CD4-positive, alpha-beta T cell (primary cell): ENCODE measurements at regions not wholly inside any gene's neighbourhood (a gene's known extent, or its start where the extent isn't known, plus 50 kb on each side); places are given as distances from the start of the nearest gene placed in this dataset.

ENCODE experiments used
- ATAC-seq: fragments of 200-7000 bp; cut with Tn5 transposase; one replicate; pipeline ENCODE4 v1.10.0; 2022; ENCODE audit warnings: mild to moderate bottlenecking; ENCODE audit not compliant: poor library complexity
- CTCF ChIA-PET: fragments of 350-600 bp; sonication (Branson Sonifier 250); formaldehyde crosslinking; loops from one replicate; lab custom pipeline; 2021; ENCODE audit warnings: antibody characterized with exemption, inconsistent platforms; lab: Charles Lee
- POLR2A ChIA-PET: fragments of 350-600 bp; sonication (Branson Sonifier 250); formaldehyde crosslinking; loops from one replicate; lab custom pipeline; 2021; ENCODE audit warnings: antibody characterized with exemption, inconsistent platforms; lab: Charles Lee
- DNase-seq, 14 experiments: peaks; one replicate each; pipeline ENCODE4 v3.0.0-alpha.2; 2013 to 2020; ENCODE audit warnings: mixed read lengths in 2 of 14
- H3K27ac ChIP-seq, 2 donors: one replicate each; pipeline versions ENCODE4 v1.5.1 to v1.7.0; 2013; ENCODE audit warnings: low read length in 2 of 2, low read depth in 1 of 2, mild to moderate bottlenecking in 1 of 2
- H3K27me3 ChIP-seq, 2 experiments: 1 replicate in 1 of 2; 2 replicates in 1 of 2; pipeline versions ENCODE4 v1.6.1 to v1.7.0; 2013; ENCODE audit warnings: low read length in 2 of 2, control low read depth in 1 of 2, mild to moderate bottlenecking in 1 of 2, moderate library complexity in 1 of 2; ENCODE audit not compliant: insufficient read depth in 2 of 2, control insufficient read depth in 1 of 2
- H3K36me3 ChIP-seq: one replicate; pipeline ENCODE4 v1.6.1; 2013; ENCODE audit warnings: low read length, control low read depth; ENCODE audit not compliant: insufficient read depth
- H3K4me1 ChIP-seq: one replicate; pipeline ENCODE4 v1.6.1; 2013; ENCODE audit warnings: low read length, control low read depth; ENCODE audit not compliant: insufficient read depth
- H3K4me3 ChIP-seq: one replicate; pipeline ENCODE4 v1.5.1; 2013; ENCODE audit warnings: mild to moderate bottlenecking, low read length, moderate library complexity
- H3K9me3 ChIP-seq, 2 experiments: 1 replicate in 1 of 2; 2 replicates in 1 of 2; pipeline versions ENCODE4 v1.6.1 to v1.7.0; 2013; ENCODE audit warnings: low read length in 2 of 2, mild to moderate bottlenecking in 2 of 2, control low read depth in 1 of 2, moderate library complexity in 1 of 2; ENCODE audit not compliant: control insufficient read depth in 1 of 2, insufficient read depth in 1 of 2
- H3K27ac Mint-ChIP-seq: one replicate; pipeline ENCODE4 v1.8.0; 2020; ENCODE audit warnings: mixed read lengths
- H3K27me3 Mint-ChIP-seq: one replicate; pipeline ENCODE4 v1.8.0; 2021; ENCODE audit warnings: mixed read lengths
- H3K36me3 Mint-ChIP-seq: one replicate; pipeline ENCODE4 v1.8.0; 2021; ENCODE audit warnings: low read depth, mixed read lengths
- H3K4me1 Mint-ChIP-seq: one replicate; pipeline ENCODE4 v1.8.0; 2021; ENCODE audit warnings: low read depth, mixed read lengths
- H3K4me3 Mint-ChIP-seq: one replicate; pipeline ENCODE4 v1.8.0; 2020; ENCODE audit warnings: mild to moderate bottlenecking, mixed read lengths
- H3K9me3 Mint-ChIP-seq: one replicate; pipeline ENCODE4 v1.8.0; 2020; ENCODE audit warnings: mixed read lengths
- intact Hi-C, 2 experiments: fragments of 100-400 bp; cut with DNase I in 1 of 2; cut with micrococcal nuclease in 1 of 2; formaldehyde crosslinking; loops; one replicate each; pipeline versions ENCODE4 v1.15.1 to v1.9.0; 2023 to 2025; cut with DNase I, micrococcal nuclease
- TF ChIP-seq, protein P1 (sequence below): fragments of 200-600 bp; IDR thresholded peaks from one replicate; pipeline ENCODE4 v1.8.0; 2022; ENCODE audit warnings: antibody characterized with exemption, mild to moderate bottlenecking

DNA sequence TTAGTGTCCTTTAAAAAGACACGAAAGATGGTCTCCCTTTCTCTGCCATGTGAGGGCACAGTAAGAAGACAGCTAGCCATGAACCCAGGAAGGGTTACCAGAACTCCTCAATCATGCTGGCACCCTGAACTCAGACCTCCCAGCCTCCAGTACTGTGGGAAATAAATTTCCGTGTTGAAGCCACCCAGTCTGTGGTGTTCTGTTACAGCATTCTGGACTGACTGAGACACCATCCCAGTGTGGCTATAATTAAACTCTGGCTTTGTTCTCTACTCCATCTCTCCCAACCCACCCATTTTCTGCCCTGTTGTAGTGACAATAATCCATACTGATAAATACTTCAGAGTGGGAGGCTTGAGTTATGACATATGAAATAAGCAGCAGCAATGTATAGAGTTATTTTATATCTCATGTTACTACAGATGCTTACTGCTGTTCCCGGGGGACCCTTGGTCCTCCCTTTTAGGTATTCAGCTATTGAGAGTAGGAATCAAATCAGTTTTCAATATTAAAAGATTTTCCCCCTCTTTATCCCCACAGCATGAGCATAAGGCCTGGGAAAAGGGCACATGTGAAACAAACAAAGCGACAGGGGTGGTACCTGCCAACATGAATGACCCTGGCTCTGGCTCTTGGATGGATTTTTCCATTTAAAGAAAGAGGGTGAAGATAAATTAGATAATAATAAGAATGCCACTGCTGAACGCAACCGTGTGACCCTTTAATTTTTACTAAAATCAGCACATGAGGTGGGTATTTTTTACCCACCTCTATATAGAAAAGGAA lies 224.3 kb upstream of the SLC35B3 start:
- Histone ChIP-seq H3K27me3 (no peaks in the 10 kb centered on the region), H3K27ac (no peak overlapping the region), H3K36me3 (no peaks in the 10 kb centered on the region), H3K4me3 (no peak overlapping the region), H3K4me1 (no peaks in the 10 kb centered on the region), H3K9me3 (no peaks in the 10 kb centered on the region)
- DNase-seq: no peak
- H3K27me3 Mint-ChIP-seq: no peaks in the 10 kb centered on the region
- CTCF ChIA-PET: no interaction called here
- H3K27ac Mint-ChIP-seq: no peak overlapping the region
- no peak overlapping the region for H3K4me3 Mint-ChIP-seq
- peaks cover 4% of the 10 kb centered on the region for H3K9me3 Mint-ChIP-seq
- TF ChIP-seq, protein P1, sequence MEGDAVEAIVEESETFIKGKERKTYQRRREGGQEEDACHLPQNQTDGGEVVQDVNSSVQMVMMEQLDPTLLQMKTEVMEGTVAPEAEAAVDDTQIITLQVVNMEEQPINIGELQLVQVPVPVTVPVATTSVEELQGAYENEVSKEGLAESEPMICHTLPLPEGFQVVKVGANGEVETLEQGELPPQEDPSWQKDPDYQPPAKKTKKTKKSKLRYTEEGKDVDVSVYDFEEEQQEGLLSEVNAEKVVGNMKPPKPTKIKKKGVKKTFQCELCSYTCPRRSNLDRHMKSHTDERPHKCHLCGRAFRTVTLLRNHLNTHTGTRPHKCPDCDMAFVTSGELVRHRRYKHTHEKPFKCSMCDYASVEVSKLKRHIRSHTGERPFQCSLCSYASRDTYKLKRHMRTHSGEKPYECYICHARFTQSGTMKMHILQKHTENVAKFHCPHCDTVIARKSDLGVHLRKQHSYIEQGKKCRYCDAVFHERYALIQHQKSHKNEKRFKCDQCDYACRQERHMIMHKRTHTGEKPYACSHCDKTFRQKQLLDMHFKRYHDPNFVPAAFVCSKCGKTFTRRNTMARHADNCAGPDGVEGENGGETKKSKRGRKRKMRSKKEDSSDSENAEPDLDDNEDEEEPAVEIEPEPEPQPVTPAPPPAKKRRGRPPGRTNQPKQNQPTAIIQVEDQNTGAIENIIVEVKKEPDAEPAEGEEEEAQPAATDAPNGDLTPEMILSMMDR: no peak
- H3K4me1 Mint-ChIP-seq: no peaks in the 10 kb centered on the region
- no peak for ATAC-seq
- intact Hi-C loops: no loop called here
- H3K36me3 Mint-ChIP-seq: no peaks in the 10 kb centered on the region
- POLR2A ChIA-PET: no interaction called here

DNA sequence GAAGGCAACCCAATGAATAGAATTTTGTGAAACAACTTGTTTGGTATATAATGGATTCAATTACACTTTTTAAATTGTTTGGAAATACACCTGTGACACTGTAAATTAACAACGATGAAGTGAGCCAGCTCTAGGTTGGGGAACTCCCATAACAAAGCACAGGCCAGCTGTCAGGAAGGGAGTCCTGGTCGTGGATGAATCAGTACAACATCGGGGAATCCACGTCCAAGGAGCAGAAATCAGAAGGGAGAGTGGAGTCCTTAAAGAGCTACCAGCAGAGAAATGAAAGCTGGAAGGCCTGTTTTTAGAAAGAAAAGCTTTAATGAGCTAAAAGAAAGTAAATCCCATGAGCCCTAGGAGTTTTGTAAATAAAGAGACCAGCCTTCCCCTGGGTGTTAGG lies 223.1 kb upstream of the SLC35B3 start:
- ChIA-PET POLR2A (no interaction called here), CTCF (no interaction called here)
- H3K9me3 ChIP-seq: no peaks in the 10 kb centered on the region
- peaks cover 6% of the 10 kb centered on the region for H3K9me3 Mint-ChIP-seq
- H3K27ac Mint-ChIP-seq: no peak overlapping the region
- ATAC-seq (no peak), DNase-seq (no peak)
- no peak overlapping the region for H3K4me3 Mint-ChIP-seq
- H3K4me1 Mint-ChIP-seq: no peaks in the 10 kb centered on the region
- H3K27me3 Mint-ChIP-seq: no peaks in the 10 kb centered on the region
- H3K36me3 Mint-ChIP-seq: no peaks in the 10 kb centered on the region
- TF ChIP-seq, protein P1: no peak
- no peaks in the 10 kb centered on the region for H3K27me3 ChIP-seq
- no peak overlapping the region for H3K4me3 ChIP-seq
- no peak overlapping the region for H3K27ac ChIP-seq
- no peaks in the 10 kb centered on the region for H3K36me3 ChIP-seq
- intact Hi-C loops: no loop called here
- H3K4me1 ChIP-seq: no peaks in the 10 kb centered on the region

DNA sequence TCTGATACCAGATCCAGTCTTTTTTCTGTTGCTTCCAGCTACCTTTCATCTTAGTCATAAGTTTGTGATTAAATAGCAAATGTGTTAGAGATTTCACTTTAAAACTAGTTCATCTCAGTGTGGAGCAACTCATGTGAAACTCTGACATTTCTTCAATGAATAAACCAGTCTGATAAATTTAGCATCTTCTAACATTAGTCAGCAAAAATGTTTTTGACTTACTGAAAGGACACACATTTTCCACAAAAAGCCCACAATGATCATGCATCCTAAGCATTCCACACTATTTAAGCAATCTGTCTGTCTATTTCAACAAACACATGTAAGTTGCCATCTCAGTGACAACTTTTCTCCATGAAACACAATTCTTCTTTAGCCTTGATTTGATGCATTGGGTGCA lies 222.2 kb upstream of the SLC35B3 start:
- no peaks in the 10 kb centered on the region for H3K4me1 Mint-ChIP-seq
- no peak for ATAC-seq
- no peaks in the 10 kb centered on the region for H3K36me3 ChIP-seq
- intact Hi-C loops: no loop called here
- TF ChIP-seq, protein P1: no peak
- no peaks in the 10 kb centered on the region for H3K9me3 ChIP-seq
- H3K9me3 Mint-ChIP-seq: peaks cover 6% of the 10 kb centered on the region
- DNase-seq: no peak
- ChIA-PET POLR2A (no interaction called here), CTCF (no interaction called here)
- H3K4me3 Mint-ChIP-seq: no peak overlapping the region
- no peaks in the 10 kb centered on the region for H3K4me1 ChIP-seq
- no peak overlapping the region for H3K27ac Mint-ChIP-seq
- H3K27me3 Mint-ChIP-seq: no peaks in the 10 kb centered on the region
- H3K36me3 Mint-ChIP-seq: no peaks in the 10 kb centered on the region
- H3K27ac ChIP-seq: no peak overlapping the region
- H3K4me3 ChIP-seq: no peak overlapping the region
- no peaks in the 10 kb centered on the region for H3K27me3 ChIP-seq
